Liver (tissue), 7 donors: ENCODE measurements at regions not wholly inside any gene's neighbourhood (a gene's known extent, or its start where the extent isn't known, plus 50 kb on each side); places are given as distances from the start of the nearest gene placed in this dataset.

Experiments used
- DNase-seq: peaks from one replicate; pipeline ENCODE4 v3.0.0-alpha.2; 2017; ENCODE audit warnings: low spot score
- H3K27ac ChIP-seq, 2 donors: one replicate each; pipeline ENCODE4 v1.7.0; 2013; ENCODE audit warnings: inconsistent platforms in 2 of 2, low read length in 2 of 2, control low read depth in 1 of 2, low read depth in 1 of 2, mild to moderate bottlenecking in 1 of 2
- H3K27me3 ChIP-seq, 4 donors: one replicate each; pipeline versions ENCODE4 v1.6.1 to v1.7.0; 2013; ENCODE audit warnings: low read length in 3 of 4, inconsistent platforms in 1 of 4, mild to moderate bottlenecking in 1 of 4, moderate library complexity in 1 of 4; ENCODE audit not compliant: control insufficient read depth in 4 of 4, insufficient read depth in 4 of 4
- H3K36me3 ChIP-seq, 4 donors: one replicate each; pipeline versions ENCODE4 v1.6.1 to v1.7.0; 2013; ENCODE audit warnings: low read length in 3 of 4, mild to moderate bottlenecking in 3 of 4, low read depth in 1 of 4, moderate library complexity in 1 of 4; ENCODE audit not compliant: control insufficient read depth in 4 of 4, insufficient read depth in 3 of 4
- H3K4me1 ChIP-seq, 4 donors: one replicate each; pipeline versions ENCODE4 v1.6.1 to v1.7.0; 2013; ENCODE audit warnings: low read length in 3 of 4, mild to moderate bottlenecking in 3 of 4, moderate library complexity in 1 of 4; ENCODE audit not compliant: control insufficient read depth in 4 of 4, insufficient read depth in 4 of 4
- H3K4me3 ChIP-seq, 3 donors: one replicate each; pipeline versions ENCODE4 v1.6.1 to v1.7.0; 2013; ENCODE audit warnings: low read length in 3 of 3, control low read depth in 1 of 3, low read depth in 1 of 3, mild to moderate bottlenecking in 1 of 3
- H3K9ac ChIP-seq, 2 donors: one replicate each; pipeline ENCODE4 v1.7.0; 2013; ENCODE audit warnings: low read length in 2 of 2, mild to moderate bottlenecking in 2 of 2, moderate library complexity in 2 of 2, control low read depth in 1 of 2, low read depth in 1 of 2
- H3K9me3 ChIP-seq, 4 donors: one replicate each; pipeline versions ENCODE4 v1.6.1 to v1.7.0; 2013; ENCODE audit warnings: low read length in 3 of 4; ENCODE audit not compliant: control insufficient read depth in 4 of 4
- EGR1 ChIP-seq, 2 donors: IDR thresholded peaks; 2 replicates each; pipeline ENCODE4 v1.6.1; 2016 to 2018; ENCODE audit warnings: antibody characterized with exemption in 2 of 2, low read depth in 2 of 2
- FOXA1 ChIP-seq: IDR thresholded peaks from 2 replicates; pipeline ENCODE4 v1.6.1; 2016; ENCODE audit warnings: antibody characterized with exemption
- FOXA2 ChIP-seq: IDR thresholded peaks from 2 replicates; pipeline ENCODE4 v1.6.1; 2016; ENCODE audit warnings: antibody characterized with exemption
- HNF4A ChIP-seq, 2 donors: conservative IDR thresholded peaks; 2 replicates each; pipeline ENCODE4 v1.6.1; 2016; ENCODE audit warnings: antibody characterized with exemption in 2 of 2, mild to moderate bottlenecking in 2 of 2
- HNF4G ChIP-seq: IDR thresholded peaks from 2 replicates; pipeline ENCODE4 v1.6.1; 2016; ENCODE audit warnings: antibody characterized with exemption
- JUND ChIP-seq, 2 donors: IDR thresholded peaks; 2 replicates each; pipeline ENCODE4 v1.6.1; 2016; ENCODE audit warnings: antibody characterized with exemption in 2 of 2
- NR2F2 ChIP-seq: IDR thresholded peaks from 2 replicates; pipeline ENCODE4 v1.6.1; 2016; ENCODE audit warnings: antibody characterized with exemption
- RAD21 ChIP-seq, 2 donors: IDR thresholded peaks; 2 replicates each; pipeline ENCODE4 v1.6.1; 2016; ENCODE audit warnings: antibody characterized with exemption in 2 of 2, mild to moderate bottlenecking in 2 of 2
- RXRA ChIP-seq, 2 donors: IDR thresholded peaks; 2 replicates each; pipeline ENCODE4 v1.6.1; 2017 to 2018; ENCODE audit warnings: antibody characterized with exemption in 2 of 2, mild to moderate bottlenecking in 1 of 2
- SP1 ChIP-seq: IDR thresholded peaks from 2 replicates; pipeline ENCODE4 v1.6.1; 2018; ENCODE audit warnings: antibody characterized with exemption, mild to moderate bottlenecking
- YY1 ChIP-seq: IDR thresholded peaks from 2 replicates; pipeline ENCODE4 v1.6.1; 2016; ENCODE audit warnings: antibody characterized with exemption, mild to moderate bottlenecking
- ZBTB33 ChIP-seq: IDR thresholded peaks from 2 replicates; pipeline ENCODE4 v1.6.1; 2016; ENCODE audit warnings: antibody characterized with exemption
- WGBS: extraction: QIAGEN DNeasy Blood & Tissue Kit; methylation state at CpG from one replicate; pipeline ENCODE4 v1.1.7; 2013; 5-methylcytosine and 5-hydroxymethylcytosine counted together
- TF ChIP-seq, protein P1 (sequence below): IDR thresholded peaks from 2 replicates; pipeline ENCODE4 v1.6.1; 2016; ENCODE audit warnings: antibody characterized with exemption, mild to moderate bottlenecking
- TF ChIP-seq, protein P2 (sequence below): IDR thresholded peaks from 2 replicates; pipeline ENCODE4 v1.6.1; 2016; ENCODE audit warnings: antibody characterized with exemption
- donor health status: healthy.
- donor health status: healthy.
- donor health status: healthy.
- donor health status: healthy.

GRCh38 chr2:23206650-23207049 lies 178.3 kb upstream of the KLHL29 start:
- TF ChIP-seq, protein P1, sequence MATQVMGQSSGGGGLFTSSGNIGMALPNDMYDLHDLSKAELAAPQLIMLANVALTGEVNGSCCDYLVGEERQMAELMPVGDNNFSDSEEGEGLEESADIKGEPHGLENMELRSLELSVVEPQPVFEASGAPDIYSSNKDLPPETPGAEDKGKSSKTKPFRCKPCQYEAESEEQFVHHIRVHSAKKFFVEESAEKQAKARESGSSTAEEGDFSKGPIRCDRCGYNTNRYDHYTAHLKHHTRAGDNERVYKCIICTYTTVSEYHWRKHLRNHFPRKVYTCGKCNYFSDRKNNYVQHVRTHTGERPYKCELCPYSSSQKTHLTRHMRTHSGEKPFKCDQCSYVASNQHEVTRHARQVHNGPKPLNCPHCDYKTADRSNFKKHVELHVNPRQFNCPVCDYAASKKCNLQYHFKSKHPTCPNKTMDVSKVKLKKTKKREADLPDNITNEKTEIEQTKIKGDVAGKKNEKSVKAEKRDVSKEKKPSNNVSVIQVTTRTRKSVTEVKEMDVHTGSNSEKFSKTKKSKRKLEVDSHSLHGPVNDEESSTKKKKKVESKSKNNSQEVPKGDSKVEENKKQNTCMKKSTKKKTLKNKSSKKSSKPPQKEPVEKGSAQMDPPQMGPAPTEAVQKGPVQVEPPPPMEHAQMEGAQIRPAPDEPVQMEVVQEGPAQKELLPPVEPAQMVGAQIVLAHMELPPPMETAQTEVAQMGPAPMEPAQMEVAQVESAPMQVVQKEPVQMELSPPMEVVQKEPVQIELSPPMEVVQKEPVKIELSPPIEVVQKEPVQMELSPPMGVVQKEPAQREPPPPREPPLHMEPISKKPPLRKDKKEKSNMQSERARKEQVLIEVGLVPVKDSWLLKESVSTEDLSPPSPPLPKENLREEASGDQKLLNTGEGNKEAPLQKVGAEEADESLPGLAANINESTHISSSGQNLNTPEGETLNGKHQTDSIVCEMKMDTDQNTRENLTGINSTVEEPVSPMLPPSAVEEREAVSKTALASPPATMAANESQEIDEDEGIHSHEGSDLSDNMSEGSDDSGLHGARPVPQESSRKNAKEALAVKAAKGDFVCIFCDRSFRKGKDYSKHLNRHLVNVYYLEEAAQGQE = no peak
- TF ChIP-seq HNF4A (conservative IDR thresholded peaks at IDR 0.05) (no peak), SP1 (no peak)
- H3K9me3 ChIP-seq = no peaks in the 10 kb centered on the region
- no peak overlapping the region for H3K4me3 ChIP-seq
- no peaks in the 10 kb centered on the region for H3K36me3 ChIP-seq
- H3K9ac ChIP-seq = no peak overlapping the region
- peak; percentile 12 for DNase-seq
- H3K27ac ChIP-seq = peak overlapping the region; percentile 87 to 92
- no peaks in the 10 kb centered on the region for H3K27me3 ChIP-seq
- WGBS = 80% methylated on average over 8 of the region's 8 CpGs
- H3K4me1 ChIP-seq = peaks cover 4 to 64% (median 37%) of the 10 kb centered on the region in 4 donors

DNA sequence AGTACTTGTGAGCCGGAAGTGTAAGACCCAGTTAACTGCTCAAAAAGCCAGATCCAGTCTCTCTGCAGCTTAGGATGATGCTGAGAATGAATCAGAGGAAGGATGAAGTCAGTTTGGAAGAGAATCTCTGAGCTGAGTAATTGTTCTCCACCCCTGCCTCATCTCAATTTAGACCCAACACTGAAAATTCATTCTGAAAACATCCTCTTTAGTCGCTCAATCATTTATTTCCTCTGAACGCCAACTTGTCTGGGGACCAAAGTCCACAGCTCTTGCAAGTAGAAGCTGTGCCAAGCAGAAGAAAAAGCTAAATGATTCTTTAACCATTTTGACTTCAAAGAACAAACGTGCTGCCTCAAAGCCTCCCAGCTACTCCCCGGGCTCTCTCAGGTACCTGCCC lies 177.1 kb upstream of the KLHL29 start:
- TF ChIP-seq EGR1 (IDR thresholded peaks at IDR 0.05; ENCODE audit: low read depth in 2 of 2) = no peak
- TF ChIP-seq RXRA (IDR thresholded peaks at IDR 0.05) = peak in 1 of 2 donors; percentile 7
- TF ChIP-seq JUND (IDR thresholded peaks at IDR 0.05) = peak in 1 of 2 donors; percentile 13
- peak in 1 of 2 donors; percentile 58 for TF ChIP-seq RAD21 (IDR thresholded peaks at IDR 0.05)
- TF ChIP-seq SP1 = peak; percentile 81
- TF ChIP-seq, protein P2, sequence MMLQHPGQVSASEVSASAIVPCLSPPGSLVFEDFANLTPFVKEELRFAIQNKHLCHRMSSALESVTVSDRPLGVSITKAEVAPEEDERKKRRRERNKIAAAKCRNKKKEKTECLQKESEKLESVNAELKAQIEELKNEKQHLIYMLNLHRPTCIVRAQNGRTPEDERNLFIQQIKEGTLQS = no peak
- peak; percentile 88 for TF ChIP-seq HNF4G
- peak; percentile 81 to 85 for TF ChIP-seq HNF4A (conservative IDR thresholded peaks at IDR 0.05)
- TF ChIP-seq, protein P1 = peak; percentile 52
- peak overlapping the region; percentile 87 to 92 for H3K27ac ChIP-seq
- H3K36me3 ChIP-seq = no peaks in the 10 kb centered on the region
- DNase-seq = no peak
- no peaks in the 10 kb centered on the region for H3K9me3 ChIP-seq
- peak overlapping the region; percentile 27 to 45 for H3K9ac ChIP-seq
- WGBS = 28% methylated on average over 5 of the region's 5 CpGs
- peaks cover 4 to 76% (median 48%) of the 10 kb centered on the region in 4 donors for H3K4me1 ChIP-seq
- no peak overlapping the region for H3K4me3 ChIP-seq
- no peaks in the 10 kb centered on the region for H3K27me3 ChIP-seq

DNA sequence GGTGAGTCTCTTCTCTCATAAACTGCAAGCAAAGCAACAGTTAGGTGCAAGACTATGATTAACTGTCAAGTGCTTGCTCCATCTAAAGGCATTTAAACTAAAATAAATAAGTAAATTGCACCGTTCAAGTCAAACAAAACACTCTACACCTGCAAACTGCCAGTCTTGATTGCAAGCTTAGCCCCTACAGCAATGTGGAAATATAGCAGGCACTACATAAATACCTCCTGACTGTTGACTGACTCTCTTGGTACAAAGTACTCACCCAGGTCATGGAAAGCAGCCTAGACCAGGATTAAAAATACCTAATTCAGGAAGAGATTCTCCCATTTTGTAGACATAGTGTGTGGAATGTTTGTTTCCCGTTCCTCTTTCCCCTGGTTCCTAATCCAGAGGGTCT lies 176.6 kb upstream of the KLHL29 start:
- H3K9ac ChIP-seq = peak overlapping the region; percentile 27 to 36
- H3K36me3 ChIP-seq = no peaks in the 10 kb centered on the region
- no peak overlapping the region for H3K4me3 ChIP-seq
- no peaks in the 10 kb centered on the region for H3K9me3 ChIP-seq
- no peaks in the 10 kb centered on the region for H3K27me3 ChIP-seq
- 25% methylated on average over 2 of the region's 2 CpGs for WGBS
- peak overlapping the region; percentile 87 to 92 for H3K27ac ChIP-seq
- H3K4me1 ChIP-seq = peaks cover 4 to 81% (median 50%) of the 10 kb centered on the region in 4 donors
- DNase-seq = no peak
- peak in 1 of 2 donors; percentile 37 for TF ChIP-seq RAD21 (IDR thresholded peaks at IDR 0.05)
- peak; percentile 42 for TF ChIP-seq YY1
- TF ChIP-seq FOXA2 = peak; percentile 58
- TF ChIP-seq NR2F2 = no peak
- TF ChIP-seq FOXA1 = peak; percentile 7
- TF ChIP-seq EGR1 (IDR thresholded peaks at IDR 0.05; ENCODE audit: low read depth in 2 of 2) = no peak
- TF ChIP-seq, protein P1 = peak; percentile 21
- TF ChIP-seq RXRA (IDR thresholded peaks at IDR 0.05) = peak in 1 of 2 donors; percentile 49
- TF ChIP-seq ZBTB33 = no peak
- peak; percentile 17 for TF ChIP-seq HNF4G
